ENCODE measurements at regions not wholly inside any gene's neighbourhood (a gene's known extent, or its start where the extent isn't known, plus 50 kb on each side); places are given as distances from the start of the nearest gene placed in this dataset.

DNA sequence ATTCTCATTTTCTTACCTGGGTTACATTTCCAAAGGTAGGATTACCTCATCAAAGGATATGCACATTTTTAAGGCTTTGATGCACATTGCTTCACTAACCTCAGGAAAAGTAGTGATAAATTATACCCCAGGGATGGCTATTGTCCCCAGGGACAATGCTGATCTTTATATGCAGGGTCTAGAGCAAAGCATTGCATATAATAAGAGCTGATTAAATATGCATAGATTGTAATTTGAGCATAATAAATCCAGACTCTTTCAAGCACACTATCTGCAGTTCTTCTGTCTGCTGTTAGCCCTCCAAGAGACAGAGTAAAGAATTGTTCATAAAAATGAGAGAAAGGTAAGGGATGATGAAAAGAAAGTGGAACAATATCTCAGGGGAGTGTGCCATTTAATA is 57.3 kb upstream of the SYT13 start:
- TF ChIP-seq POLR2A (IDR thresholded peaks at IDR 0.05; ENCODE audit: extremely low read depth, insufficient read length): no peak
- TF ChIP-seq, protein P1, sequence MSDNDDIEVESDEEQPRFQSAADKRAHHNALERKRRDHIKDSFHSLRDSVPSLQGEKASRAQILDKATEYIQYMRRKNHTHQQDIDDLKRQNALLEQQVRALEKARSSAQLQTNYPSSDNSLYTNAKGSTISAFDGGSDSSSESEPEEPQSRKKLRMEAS (IDR thresholded peaks at IDR 0.05; ENCODE audit: low read depth, low read length): no peak
